GM21723 (cell line): ENCODE measurements at regions not wholly inside any gene's neighbourhood (a gene's known extent, or its start where the extent isn't known, plus 50 kb on each side); places are given as distances from the start of the nearest gene placed in this dataset.
"Not testable (repeated sequence)": the region's sequence is repeated elsewhere in the genome, so short reads cannot be mapped to it uniquely, and the experiment has no call there.

Source experiments
- ATAC-seq: cut with Tn5 transposase; IDR thresholded peaks from one replicate; pipeline ENCODE4 v1.9.1; 2021; ENCODE audit warnings: mild to moderate bottlenecking, moderate library complexity; ENCODE audit not compliant: unreplicated experiment

GRCh38 chr1:78715181-78715661 lies 65.6 kb downstream of the IFI44 start:
- ATAC-seq, result no peak

- no peak for ATAC-seq
Observed at GRCh38 chr1:78716186-78716585, 66.6 kb downstream of the IFI44 start.

DNA sequence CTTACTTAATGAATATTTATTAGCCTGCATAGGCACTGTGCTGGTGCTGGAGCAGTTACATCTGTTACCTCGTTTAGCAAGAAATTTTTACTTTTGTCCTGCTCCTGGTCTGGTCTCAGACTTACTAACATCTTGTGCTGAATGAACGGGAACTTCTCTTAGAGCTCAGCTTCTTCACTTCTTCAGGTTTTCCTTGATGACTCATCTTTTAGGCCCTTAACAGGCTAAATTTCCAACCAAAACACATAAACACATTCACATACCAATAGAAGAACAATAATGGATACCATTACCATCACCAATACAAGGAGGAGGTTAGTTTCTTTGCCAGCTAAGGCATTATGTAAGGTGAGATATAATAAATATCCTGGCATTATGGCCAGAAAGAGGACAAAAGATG lies 68.9 kb downstream of the IFI44 start:
- ATAC-seq, result no peak

- peak; percentile 62 for ATAC-seq
Observed at GRCh38 chr1:78721136-78721535, 71.5 kb downstream of the IFI44 start.

DNA sequence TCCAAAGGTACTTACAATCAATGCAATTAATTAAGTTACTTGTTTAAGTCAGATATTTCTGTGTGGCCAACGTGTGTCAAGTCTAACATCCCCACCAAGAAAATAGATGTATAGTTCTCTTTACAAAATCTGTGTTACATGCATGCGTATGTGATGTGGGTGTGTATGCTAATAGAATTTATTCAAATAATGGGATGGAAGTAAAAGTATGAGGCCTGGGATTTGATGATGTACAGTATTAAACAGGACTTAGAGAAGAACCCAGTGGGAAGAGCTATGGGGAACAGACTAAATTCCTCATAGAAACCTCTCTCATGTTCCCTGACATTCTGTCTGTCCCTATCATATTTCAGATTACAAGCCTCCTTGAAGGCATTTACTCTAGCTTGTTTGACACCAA lies 72.5 kb downstream of the IFI44 start:
- no peak for ATAC-seq

DNA sequence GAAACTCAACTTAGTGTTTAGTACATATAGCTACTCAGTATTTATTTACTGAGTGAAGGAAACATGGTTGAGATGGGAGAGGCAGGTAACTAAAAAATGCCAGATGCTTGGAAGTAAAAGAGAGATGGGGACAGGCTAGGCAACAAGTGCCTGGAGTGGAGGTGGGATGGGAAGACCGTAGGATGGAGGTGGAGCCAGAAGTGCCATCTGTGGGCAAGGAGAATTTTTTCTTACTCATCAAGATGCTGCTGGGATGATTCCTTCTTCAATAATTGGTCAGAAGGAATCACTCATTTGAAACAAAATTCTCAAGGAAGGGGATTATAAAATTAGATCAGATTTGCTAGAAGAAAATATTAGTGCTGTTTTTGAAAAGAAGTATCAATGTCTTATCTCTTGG lies 72.9 kb downstream of the IFI44 start:
- ATAC-seq, result no peak

DNA sequence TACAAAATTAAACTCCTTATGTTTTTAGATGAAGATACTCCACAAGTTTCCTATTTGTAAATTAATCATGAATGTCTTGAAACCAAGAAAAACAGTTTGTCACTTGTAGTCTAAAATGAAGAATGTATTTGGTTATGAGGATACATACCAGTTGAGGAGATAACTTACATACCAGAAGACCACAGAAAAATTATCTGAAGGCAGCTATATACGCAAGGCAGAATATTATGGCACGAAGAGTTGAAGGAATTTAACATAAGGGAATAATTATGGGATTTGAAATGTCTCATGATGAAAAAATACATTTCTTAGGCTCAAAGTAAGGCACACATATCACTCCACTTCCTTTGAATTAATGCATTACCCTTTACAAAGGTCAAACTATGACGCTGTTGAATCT lies 73.3 kb downstream of the IFI44 start:
- no peak for ATAC-seq

GRCh38 chr1:78726686-78727085 lies 77.1 kb downstream of the IFI44 start:
- ATAC-seq, result no peak

DNA sequence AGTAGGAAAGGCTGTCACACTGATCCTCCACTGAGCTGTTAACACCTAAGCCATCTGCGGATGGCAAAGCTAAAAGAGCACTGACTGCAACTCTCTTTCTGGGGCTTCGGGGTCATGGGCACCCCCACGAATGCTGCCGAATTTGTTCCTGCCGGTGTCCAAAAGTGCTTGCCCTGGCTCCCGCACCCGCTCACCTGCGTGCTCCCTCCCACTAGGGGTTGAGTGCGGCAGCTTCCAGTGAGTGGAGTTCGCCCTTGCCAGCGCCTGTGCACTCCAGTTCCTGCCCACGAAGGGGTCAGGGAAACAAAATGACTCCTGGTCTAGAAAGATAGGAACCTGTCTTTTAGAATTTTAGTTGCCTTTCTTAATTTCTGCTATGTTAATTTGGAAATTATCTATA lies 78.7 kb downstream of the IFI44 start:
- no peak for ATAC-seq

DNA sequence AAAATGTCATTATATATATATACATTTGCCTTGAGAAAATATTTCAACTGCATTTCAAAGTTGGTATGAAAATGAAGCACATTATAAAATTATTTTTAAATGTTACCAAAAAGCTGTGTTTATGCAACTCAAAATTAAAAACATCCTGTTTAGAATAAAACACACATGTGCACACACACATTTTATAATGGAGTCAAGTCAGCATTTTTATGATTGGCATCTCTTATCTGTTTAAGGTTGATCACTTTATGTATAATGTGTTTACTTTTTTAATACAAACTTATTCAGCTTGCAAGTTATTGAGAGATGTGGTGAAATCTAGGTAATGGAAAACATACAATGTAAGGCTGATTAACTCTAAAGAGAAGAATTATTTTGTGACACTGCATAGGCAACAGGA lies 80.4 kb downstream of the IFI44 start:
- ATAC-seq, result no peak

DNA sequence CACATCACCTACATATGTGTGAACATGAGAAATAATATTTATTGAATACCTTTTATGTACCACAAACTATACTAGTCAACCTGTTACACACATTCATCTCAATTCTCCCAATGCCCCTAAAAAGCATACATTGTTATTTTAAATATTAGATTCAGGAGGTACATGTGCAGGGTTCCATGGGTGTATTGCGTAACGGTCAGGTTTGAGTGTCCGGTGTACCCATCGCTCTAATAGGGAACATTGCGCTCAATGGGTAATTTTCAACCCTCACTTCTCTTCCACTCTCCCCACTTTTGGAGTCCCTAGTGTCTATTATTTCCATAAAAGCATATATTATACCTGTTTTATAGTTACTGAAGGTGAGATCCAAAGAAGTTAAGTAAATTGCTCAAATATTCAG lies 82.0 kb downstream of the IFI44 start:
- ATAC-seq, result no peak

DNA sequence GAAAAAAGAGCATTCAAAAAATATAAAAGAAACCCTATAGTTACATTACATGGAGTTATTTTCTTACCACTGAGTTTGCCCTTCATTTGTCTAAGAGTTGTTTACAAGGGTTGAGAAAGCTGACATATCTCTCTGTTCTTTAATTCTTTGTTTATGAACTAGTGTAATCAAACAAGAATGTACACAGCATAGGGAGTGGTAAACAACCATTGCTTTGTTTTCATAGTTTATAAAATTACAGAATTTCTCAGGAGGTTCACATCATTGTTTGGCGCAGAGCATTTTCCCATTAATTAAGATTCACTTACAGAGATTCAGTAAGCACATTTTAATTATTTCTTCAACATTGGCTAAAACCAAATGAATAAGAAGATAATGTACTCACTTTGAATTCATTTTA lies 87.6 kb downstream of the IFI44 start:
- ATAC-seq, result no peak

DNA sequence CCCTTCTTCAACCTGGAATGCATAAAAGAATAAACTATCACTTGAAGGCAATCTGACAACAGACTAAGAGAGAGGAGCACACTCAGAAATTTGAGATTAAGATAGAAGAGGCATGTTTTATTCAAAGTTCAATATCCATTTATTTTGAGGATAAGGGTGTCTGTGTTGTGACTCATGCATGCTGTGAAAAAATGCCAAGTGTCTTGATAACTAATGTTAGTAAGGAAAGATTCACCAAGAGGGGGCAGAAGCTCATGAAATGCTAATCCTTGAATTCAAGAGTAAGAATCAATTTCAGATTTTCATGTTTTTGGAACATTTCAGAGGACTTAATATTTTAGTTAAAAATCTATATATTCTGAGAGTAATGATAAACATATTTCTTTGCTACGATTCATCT lies 94.0 kb downstream of the IFI44 start:
- ATAC-seq, result no peak

- ATAC-seq, result no peak
Observed at GRCh38 chr1:78745111-78745510, 95.5 kb downstream of the IFI44 start.

- ATAC-seq, result not testable (repeated sequence)
Observed at GRCh38 chr1:78753679-78754078, 104.0 kb downstream of the IFI44 start.

GRCh38 chr1:78755986-78756385 lies 106.4 kb downstream of the IFI44 start:
- no peak for ATAC-seq

DNA sequence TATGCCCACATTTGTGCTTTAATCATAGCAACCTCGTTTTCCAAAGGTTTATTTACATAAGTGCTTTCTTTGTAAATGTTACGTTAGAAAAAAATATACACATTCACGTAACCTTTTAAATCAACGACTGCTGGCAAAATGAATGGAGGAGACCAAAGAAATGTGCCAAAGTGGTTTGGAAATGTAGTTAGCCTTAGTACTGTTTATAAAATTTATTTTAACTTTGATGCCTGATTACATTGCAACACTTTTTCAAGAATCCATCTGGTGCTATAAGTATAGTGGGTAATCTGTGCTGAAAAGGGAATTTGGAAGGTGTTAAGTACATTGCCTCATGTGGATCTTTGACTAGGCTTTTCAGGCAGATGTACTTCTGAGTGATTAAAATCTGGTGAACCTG lies 108.9 kb downstream of the IFI44 start:
- no peak for ATAC-seq

DNA sequence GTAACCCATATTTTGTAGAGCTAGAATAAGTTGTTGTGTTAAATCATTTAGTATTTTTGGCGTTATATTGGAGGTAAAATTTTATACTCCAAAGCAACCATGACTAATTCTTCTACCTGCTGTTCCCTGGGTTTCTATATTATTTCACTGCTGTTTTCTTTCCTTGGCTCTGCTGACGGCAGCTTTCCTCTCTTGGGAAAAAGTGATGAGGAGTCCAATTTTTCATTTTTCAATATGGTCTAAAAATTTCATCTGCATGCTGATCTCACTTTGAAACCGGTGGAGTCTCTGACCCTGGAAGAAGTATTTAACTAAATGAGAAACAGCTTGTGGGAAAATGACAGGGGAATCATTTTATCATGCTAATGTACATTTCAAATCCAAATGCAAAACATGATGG lies 110.2 kb downstream of the IFI44 start:
- no peak for ATAC-seq

DNA sequence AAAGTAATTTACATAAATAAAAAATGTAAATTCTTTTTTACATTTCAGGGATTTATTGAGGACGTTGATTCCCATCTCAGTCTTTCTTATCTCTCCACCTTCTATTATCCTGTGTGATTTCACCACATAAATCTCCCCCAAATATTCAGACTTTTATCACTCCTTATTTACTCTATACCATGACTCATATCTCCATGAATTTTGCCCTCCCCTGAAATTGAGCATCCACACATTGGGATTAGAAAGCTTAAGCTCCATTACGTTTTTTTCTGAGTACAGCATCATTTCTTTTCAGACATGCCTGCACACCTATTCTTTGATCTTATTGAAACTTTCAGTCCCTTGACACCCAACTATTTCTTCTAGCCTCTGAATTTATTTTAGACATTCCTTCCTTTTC lies 111.2 kb downstream of the IFI44 start:
- ATAC-seq, result no peak

- no peak for ATAC-seq
Observed at GRCh38 chr1:78762113-78762512, 112.5 kb downstream of the IFI44 start.

- no peak for ATAC-seq
Observed at GRCh38 chr1:78765489-78765888, 115.9 kb downstream of the IFI44 start.

DNA sequence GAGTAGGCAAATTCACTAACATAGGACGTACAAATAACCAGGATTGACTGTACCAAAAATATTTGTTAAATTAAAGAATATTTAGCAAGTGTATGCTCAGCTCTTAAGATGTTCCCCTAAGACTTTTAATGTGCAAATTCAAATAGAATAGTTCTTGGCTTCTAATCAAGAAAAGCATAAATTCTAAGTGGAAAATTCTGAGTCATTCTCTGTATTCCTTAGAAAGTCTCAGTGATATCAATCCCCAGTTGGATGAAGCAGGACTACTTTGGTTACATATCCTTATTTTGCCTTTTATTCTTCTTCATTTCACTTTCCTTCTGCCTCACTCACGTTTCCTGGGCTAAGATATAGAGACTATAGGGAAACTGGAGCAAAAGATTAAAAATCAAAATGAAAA lies 130.2 kb downstream of the IFI44 start:
- no peak for ATAC-seq

- ATAC-seq, result no peak
Observed at GRCh38 chr1:78787544-78787943, 137.9 kb downstream of the IFI44 start.

GRCh38 chr1:78790174-78790573 lies 140.5 kb downstream of the IFI44 start:
- no peak for ATAC-seq
